Stimulated activated CD4-positive, alpha-beta T cell treated with anti-CD3 and anti-CD28 coated beads, Interleukin-15, amount 100 ng/mL, for 1 hour (primary cell): ENCODE measurements at regions not wholly inside any gene's neighbourhood (a gene's known extent, or its start where the extent isn't known, plus 50 kb on each side); places are given as distances from the start of the nearest gene placed in this dataset.

Experiments
- DNase-seq, 2 donors: peaks; one replicate each; pipeline ENCODE4 v3.0.0-alpha.2; 2020; ENCODE audit warnings: low read depth in 1 of 2, low spot score in 1 of 2

- DNase-seq: no peak
Measured at GRCh38 chr10:31586723-31587638, 268.0 kb downstream of the ZEB1 start.

- no peak for DNase-seq
Measured at GRCh38 chr10:31584876-31585275, 265.9 kb downstream of the ZEB1 start.

DNA sequence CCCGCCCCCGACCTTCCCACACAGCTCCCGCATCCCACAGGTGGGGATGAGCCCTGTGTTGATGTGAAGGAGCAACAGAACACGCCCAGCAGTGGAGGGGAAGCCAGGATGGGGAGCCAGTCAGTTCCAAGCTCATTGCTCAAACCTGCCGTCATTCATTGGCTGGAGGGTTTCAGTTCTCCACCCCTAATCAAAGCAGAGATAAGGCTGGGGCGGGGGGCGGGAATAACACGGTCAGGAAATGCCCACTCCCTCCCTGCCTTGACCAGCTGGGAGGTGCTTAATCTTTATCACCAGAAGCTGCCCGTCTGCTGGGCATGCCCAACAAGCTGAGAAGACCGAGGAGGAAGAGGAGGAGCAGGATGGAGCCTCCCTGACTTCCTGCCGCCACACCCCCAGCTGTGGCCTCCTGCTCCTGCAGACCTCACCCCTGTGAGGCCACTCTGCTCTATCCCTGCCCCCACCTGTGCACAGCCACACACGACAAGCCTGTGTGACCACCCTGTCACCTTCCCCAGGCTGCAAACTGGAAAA, 265.1 kb downstream of the ZEB1 start:
- no peak for DNase-seq

DNA sequence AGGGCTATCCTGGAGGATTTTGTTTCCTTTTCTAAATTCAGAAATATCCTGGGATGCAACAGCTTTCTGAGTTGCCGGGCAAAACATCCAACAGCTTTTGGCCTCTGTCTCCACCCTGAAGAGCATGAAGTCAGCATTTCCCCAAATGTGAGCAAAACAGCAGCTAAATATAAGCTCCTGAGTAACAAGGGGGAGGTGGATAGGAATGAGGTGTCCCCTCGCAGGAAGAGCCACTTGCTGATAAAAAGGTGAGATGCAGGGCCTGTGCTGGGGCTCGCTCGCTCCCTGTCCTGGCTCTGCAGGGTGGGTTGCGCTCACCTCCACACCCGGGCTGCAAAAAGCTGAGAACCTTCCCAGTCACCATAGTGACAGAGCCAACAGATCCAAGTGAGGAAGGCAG, 264.3 kb downstream of the ZEB1 start:
- no peak for DNase-seq

DNA sequence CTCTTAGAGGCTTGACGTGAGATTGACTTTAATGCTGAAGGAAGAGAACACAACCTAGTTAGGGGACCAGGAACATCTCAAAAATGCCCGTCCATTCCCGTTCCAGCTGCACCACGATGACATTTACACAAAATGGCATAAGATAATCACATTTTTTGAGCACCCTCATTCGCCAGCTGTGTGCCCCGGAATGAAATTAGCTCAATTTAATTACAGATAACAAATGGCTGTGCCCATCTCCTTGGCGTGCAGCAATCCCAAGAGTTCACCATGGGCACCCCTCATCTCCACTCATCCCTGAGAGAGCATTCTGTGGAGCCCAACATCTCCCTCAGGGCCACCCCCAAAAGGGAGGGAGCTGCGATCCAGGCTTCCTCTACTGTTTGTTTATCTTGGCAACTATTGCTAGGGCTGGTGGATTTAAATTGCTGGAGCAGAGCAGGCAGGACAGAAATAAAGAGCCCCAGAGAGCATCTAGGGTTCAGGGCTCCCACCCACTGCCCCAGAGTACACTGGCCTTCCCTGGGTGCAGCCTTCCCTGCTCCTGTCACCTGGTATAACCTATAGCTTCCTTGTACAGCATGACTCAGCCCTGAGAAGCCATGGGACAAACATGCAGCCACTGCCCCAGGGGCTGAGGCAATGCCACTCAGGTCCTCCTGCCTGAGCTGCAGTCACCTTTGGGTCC, 263.5 kb downstream of the ZEB1 start:
- DNase-seq: no peak

DNA sequence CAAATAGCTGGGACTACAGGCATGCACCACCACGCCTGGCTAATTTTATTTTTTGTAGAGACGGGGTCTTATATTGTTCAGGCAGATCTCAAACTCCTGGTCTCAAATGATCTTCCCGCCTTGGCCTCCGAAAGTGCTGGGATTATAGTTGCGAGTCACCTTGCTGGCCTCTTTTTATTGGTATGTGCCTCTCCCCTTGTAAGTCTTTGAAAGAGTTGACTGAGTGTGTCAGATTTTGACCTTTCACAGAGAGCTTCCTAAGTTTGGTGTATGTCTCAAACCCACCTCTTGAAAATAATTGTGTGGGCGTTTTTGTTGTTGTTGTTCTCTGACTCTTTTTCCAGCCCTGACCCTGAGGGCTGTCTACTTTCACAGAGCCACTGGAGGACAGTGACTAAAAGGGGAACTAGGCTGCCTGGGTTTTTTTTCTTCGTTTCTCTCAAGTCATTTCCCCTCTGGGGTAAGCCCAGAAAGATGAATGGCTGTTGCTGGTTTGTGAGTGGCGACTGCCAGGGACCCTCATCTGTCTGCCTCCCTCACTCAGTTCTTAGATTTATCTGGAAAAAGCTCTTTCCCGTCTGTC, 262.8 kb downstream of the ZEB1 start:
- no peak for DNase-seq

- no peak for DNase-seq
Measured at GRCh38 chr10:31580646-31581045, 261.6 kb downstream of the ZEB1 start.
